CD4-positive, alpha-beta T cell treated with Interferon alpha-2 for 1 hour (primary cell): ENCODE measurements at regions not wholly inside any gene's neighbourhood (a gene's known extent, or its start where the extent isn't known, plus 50 kb on each side); places are given as distances from the start of the nearest gene placed in this dataset.
A peak's percentile ranks its signal among the peaks of the same experiment; 100 is the strongest.

Source experiments
- DNase-seq, 2 donors: peaks; one replicate each; pipeline ENCODE4 v3.0.0-alpha.2; 2020 to 2022

DNA sequence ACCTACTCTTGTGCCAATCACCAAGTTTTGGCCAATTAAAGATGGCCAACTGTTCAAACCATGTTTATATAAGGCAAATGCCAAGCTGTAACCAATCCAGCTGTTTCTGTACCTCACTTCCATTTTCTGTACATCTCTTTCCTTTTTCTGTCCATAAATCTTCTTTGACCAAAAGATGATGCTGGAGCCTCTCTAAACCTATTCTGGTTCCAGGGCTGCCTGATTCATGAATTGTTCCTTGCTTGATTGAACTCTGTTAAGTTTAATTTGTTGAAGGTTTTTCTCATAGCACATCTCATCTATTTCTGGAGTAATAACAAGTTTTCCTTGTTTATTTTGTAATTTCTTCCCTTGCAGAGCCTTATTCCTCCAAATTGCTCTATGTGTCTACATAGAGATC lies 115.3 kb upstream of the SMAD3 start:
- DNase-seq, result no peak

DNA sequence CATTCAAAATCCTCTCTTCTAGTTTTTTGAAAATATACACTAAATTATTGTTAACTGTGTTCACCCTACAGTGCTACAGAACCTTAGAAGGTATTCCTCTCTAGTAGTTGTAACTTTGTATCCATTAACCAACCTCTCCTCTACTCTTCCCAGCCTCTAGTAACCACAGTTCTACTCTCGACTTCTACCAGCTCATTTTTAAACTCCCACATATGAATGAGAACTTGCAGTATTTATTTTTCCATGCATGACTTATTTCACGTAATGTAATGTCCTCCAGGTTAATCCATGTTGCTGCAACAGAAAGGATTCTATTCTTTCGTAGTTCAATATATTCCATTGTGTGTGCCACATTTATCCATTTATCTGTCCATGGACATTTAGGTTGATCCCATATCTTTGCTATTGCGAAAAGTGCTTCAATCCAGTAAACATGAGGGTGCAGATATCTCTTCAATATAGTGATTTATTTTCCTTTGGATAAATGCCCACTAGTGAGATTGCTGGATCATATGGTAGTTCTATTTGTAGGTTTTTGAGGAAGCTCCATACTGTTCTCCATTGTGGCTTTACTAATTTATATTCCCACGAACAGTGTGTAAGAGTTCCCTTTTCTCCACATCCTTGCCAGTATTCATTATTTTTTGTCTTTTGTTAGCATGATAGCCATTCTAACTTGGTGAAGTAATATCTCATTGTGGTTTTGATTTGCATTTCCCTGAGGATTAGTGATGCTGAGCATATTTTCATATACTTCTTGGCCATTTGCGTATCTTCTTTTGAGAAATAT lies 113.7 kb upstream of the SMAD3 start:
- no peak for DNase-seq

DNA sequence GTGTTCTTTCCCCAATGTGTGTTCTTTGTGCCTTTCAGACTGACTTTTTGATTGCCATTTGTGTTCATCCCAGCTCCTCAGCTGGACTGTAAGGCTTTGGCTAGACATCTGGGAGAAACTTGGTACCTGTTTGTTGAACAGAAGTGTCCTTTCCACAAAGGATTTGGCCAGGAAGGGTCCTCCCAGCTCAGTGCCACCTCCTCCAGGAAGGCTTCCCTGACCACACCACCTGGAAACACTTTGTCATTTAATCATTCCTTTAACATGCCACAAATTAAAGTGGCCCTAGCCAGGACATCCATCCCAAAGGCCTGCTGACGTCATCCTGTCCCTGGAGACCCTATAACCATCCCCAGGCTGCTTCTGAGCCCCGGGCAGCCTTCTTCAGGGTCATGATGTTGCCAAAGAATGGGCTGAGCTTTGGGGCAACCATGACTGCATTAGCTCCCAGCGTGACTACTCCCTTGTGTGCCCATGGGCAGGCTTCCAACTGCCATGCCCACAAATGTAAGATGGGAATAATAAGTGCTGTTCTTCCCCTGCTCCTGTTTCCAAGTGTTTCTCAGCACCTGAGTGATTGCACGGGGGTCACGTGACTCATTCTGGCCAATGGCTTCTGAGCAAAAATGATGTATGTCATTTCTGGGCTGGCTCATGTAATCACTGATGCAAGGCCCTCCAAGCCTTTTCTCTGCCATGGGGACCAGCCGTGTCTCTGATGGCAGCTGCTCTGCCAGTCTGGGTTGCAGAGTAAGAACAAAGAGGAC lies 112.5 kb upstream of the SMAD3 start:
- no peak for DNase-seq

DNA sequence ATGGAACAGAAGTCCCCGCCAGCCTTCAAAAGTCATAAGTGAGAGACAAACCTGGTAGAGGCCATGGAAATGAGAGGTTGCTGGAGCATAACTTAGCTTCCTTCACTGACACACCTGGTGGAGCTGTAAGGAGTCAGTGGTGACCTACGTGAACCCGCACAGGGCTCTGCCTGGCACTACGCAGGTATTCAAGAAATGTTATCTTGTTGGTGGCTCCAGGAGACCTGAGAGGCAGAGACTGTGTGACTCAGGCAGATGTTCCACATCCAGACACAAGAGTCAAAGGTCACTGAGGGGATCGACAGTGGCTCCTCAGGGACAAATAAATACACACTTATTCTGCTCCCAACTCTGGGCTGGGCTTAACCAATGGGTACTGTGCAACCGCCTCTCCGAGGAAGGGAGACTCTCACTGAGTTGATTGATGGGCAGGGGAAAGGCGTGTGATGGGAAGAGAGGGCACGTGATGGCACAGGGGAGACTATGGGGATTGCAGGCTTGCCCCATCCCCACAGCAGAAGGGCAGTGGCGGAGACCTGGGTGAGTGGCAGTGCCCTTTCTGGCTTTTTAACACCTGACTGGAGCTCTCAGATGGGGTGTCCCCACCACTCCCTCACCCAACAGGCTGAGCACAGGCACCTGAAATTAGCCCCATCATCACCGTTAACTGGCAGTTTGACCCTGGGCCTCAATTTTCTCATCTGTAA lies 111.7 kb upstream of the SMAD3 start:
- DNase-seq, result no peak

DNA sequence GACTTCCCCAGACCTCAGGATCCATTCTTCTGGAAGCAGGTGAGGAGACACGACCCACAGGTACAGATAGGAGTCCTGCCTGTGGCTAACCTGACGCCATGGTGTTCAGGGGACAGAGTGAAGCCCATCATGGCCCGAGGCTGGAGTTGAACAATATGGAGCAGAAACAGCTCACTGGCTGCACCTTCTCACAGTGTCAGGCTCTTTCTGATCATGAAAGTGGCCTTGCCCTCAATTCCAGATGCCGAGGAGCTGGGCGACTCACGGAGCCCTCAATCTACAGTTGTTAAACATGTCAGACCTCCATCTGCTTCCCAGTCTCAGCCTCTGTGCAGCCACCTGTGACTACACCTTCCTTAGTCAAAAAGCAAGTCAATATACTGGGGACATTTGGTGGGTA lies 110.8 kb upstream of the SMAD3 start:
- DNase-seq, result no peak

DNA sequence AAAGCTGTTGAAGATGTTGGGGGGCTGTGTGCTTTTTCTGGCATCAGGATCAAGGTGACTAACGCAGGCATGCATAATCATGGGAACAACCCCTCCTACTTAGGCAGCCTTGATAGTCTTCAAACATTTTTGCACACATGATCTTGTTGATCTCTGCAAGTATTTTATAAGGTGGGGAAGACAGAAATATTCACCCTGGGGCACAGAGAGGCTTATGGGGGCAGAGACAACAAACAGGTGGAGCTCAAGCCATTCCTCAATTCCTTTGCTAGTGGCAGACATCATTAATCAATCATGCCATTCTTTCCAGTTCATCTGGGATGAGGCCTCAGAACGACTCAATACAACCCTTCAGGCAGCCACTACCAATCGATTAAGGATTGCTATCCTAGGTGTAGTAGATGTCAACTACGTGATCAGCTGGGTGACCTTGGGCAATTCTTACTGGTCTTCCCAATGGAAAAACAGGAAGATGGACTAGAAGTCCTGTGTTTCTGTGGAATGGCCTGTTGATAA lies 110.3 kb upstream of the SMAD3 start:
- no peak for DNase-seq

DNA sequence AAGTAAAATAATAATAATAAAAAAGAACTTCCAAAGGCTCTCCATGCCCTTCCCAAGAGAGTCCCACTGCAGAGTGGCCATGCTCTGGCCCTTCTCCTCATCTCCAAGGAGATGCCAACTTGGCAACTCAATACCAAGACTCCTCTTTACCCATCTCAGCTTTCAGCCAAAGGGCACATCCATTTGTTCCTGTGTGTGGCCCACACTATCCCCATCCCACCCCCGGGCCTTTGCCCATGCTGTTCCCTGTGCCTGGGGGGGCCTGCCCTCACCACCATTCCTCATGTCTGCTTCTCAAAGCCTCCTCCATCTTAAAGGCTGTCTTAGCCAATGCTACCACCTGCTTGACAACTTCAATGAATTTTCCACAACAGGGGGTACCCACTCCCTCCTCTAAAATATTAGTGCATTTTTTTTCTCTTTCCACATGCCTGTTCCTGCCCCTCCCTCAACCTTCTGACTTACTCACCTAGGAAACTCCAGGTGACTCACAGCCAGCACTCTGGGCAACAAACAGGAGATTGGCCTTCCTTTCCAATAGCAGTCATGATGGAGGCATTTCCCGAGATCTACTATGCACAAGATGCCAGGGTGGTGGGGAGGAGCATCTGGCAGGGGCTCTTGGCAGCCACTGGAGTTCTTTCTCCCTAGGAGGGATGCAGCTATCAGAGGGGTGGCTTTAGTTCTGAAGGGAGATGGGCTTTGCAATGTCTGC lies 109.4 kb upstream of the SMAD3 start:
- no peak for DNase-seq

DNA sequence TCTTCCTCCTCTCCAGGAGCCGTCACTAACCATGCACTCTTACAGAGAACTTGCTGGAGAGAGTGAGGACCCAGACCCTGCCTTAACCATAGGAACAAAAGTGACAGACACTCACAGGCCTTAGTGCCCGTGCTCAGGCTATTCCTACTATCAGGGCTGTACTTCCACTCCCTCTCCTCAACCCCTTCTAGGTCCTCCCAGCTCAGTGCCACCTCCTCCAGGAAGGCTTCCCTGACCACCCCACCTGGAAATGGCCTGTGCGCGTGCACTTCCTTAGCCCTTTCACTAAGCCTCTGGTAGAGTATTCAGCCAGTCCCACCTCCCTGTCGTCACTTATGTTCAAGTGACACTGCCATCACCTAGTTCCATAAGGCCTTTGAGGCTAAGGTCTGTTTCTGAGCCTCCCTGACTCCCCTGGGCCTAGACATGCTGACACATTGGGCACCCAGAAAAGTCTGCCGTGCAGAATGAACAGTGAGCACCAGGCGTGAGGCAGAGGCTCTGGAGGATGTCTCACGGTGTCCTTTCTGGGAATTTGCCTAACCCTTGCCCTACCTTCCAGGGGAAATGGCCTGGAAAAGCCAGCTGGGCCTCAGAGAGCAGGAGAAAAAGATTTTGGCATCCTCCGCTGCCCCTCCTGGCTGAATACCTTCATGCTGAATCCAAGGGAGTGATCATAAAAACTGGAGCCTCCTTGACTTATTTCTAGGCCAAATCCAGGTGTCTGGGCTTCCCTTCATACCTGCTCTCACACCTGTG lies 108.6 kb upstream of the SMAD3 start:
- no peak for DNase-seq

DNA sequence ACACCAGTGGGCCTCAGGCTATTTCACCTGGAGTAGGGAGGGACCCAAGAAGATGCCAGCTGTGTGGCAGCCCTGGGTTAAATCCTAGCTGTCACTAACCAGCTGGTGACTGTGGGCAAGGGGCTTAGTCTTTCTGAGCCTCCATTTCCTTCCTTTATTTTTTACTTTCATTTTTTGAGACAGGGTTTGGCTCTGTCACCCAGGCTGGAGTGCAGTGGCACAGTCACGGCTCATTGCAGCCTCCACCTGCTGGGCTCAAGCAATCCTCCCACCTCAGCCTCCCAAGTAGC lies 108.0 kb upstream of the SMAD3 start:
- no peak for DNase-seq

DNA sequence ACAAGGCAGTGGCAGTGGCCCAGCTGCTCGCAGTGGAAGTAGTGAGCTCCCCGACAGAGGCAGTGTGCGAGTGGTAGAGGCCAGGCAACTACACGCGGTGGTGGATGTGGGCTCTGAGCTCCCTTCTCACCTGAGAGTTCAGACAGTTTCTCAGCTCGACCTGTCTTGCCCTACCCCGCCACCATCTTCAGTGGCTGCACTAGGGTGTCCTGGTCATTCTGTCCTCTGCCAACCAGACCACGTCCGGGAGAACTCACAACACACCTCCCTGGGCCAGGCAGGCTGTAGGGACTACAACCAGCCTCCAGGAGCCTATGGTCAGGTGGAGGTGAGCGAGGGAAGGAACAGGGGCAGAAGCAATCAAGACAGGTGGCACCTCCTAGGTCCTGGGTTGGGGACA lies 106.3 kb upstream of the SMAD3 start:
- no peak for DNase-seq

DNA sequence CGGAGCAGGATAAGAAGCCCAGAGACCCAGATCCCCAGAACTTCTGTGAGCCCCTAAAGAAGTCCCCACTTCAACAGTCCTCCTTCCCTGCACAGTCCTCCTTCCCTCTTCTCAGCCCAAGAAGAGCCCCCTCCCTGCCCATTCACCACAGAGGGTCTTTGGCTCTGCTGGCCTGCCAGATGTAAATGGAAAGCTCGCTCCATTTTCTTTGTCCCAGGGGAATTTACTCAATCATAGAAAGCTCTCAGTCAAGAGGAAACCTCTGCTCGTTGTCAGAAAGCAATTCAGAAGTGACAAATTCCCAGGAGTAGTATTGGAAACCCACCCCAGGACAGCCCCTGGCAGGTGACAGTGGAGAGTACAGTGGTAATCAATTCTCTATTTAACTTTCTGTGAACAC lies 105.5 kb upstream of the SMAD3 start:
- no peak for DNase-seq

DNA sequence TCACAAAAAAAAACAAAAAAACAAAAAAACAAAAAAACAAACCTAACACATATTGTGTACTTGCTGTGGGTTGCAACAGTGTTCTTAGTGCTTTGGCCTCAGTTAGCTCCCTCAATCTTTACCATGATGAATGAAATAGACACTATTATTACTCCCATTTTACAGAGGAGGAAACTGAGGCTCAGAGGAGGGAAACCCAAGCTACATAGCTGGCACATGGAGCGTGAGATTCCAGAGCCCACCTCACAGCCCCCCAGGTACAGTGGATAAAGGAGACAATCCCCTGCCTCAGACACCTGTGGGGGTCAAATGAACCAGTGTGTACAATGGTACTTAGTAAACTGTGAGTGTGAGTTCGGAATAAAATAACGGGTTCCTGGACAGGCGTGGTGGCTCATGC lies 104.9 kb upstream of the SMAD3 start:
- no peak for DNase-seq

DNA sequence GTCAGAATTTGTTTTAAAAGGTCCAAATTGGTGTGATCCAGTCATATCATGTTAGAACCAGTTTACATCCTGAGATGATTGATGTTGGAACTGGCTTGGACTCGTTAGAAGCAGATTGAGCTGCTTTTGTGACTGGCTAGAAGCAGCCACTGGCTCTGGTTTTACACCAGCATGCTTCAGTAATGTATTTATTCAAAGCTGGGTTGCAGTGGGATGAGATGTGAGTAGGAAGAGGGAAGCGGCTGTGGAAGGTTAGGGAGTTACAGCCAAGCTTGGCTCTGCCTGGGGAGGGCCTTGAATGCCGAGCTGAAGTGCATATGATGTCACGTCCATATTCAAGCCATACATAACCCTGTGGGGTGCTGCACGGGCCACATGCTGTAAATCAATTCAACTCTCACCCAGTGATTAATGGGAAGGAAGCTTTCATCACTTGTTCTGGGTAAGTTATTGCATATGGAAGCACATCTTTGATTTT lies 104.0 kb upstream of the SMAD3 start:
- DNase-seq, result no peak

DNA sequence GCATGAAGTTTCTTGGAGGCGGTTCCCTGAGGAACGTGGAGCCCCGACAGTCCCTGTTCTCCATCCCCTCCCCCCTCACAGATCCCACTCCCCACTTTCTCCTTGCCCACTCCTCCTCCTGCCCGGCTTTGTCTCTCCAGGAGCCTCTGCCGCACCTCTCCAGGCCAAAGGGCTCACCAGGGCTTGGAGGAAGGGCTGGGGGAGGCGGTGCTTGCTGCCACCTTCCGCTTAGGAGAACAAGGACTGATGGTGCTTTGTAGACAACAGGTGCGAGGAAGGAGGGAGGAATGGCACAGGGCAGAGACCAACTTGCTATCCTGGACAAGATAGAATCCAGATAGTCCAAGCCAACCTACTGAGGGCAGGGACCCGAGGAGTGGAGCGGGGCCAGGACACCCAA lies 103.5 kb upstream of the SMAD3 start:
- DNase-seq, result no peak

DNA sequence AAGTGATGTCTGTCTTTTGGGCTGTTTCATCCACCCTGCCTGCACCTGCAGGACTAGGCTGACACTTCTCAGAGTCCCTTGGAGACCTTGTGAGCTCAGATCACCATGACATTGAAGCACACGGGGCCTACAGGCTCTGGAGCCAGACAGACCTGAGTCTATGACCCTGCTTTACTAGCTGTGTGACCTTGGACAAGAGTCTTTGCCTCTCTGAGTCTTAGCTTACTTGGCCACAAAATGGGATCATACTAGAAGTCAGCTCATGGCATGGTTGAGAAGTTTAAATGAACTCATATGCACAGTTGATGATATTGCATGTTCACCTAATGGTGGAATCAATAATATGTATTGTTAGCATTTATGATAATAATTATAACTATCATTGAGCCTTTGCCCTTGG lies 102.9 kb upstream of the SMAD3 start:
- no peak for DNase-seq

DNA sequence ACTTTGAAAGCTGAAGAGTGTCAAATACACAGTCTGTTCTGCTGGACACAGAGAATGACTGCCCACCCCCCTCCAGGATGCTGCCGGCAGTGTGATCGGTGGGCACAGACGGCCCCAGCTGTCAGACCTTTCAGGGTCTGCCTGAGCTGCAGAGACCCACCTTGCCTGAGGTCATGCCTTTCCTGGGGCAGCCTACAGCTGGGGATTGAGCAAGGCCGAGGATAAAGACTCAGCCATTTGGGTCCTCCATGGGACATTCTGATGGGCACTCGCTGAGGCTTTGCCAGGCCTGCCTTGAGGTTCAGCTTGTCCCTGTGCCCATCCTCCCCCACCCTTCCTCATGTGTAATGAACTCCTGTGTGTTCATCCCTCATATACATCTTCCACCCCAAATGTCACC lies 102.3 kb upstream of the SMAD3 start:
- no peak for DNase-seq

DNA sequence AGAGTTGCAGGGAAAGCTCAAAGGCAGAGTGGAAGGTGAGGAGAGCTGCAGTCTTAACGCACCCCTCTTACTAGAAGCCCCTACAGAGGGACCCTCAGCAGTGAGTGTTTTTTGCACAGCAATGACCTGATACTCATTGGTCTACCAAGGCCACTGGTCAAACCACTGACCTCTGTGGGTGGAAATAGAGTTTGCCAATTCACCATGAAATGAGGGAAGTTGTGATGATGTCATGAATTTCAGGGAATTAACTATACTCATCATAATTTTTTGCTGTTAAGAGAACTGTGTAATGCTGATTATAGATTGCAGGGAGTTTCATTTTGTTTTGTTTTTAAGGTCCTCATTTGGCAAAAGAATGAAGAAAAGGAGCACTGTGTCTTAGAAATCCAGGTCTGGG lies 101.7 kb upstream of the SMAD3 start:
- DNase-seq, result no peak

DNA sequence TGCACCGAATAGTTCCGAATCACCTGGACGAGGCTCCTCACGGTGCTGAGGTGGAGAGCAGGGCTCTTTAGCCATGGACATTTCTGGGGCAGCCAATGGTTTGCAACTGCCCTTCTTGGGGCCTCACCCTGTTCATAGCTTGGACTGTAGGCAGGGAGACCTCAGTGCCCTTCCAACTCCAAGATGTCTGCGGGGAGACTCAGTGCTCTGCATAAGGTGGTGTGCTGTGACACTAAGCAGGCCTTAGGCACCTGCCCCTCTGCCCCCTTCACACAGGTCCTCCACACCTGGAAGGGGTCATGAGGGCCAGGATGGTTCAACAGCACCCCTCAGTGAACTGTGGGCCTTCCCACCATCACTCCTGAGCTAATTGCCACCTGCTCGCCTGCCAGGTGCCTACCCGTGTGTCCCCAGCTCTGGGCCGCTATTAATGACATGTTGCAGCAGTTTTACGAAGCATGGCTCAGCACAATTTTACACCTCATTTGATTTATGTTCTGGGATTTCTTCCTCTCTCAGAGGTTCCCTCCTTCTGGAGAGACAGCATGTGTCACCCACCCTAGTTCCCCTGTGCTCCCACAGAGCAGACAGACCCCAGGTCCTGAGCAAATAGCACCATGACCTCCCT lies 101.2 kb upstream of the SMAD3 start:
- no peak for DNase-seq

DNA sequence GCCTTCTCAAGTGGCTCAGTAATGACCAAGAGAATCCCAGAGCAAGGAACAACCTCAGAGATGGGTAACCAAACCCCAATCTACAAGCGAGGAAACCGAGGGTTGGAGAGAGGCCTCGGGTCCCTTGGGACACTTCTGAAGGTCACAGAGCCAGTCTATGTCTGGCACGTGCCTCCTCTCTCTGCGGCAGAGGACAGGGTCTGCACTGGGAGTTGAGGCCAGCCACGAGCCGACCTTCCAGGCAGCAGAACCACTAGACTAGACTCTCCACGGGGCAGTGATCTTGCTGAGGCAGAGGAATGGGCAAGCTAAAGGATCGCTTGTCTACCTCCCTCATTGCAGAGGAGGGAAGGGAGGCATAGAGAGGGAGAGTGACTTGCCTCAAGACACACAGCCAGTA lies 100.6 kb upstream of the SMAD3 start:
- no peak for DNase-seq

DNA sequence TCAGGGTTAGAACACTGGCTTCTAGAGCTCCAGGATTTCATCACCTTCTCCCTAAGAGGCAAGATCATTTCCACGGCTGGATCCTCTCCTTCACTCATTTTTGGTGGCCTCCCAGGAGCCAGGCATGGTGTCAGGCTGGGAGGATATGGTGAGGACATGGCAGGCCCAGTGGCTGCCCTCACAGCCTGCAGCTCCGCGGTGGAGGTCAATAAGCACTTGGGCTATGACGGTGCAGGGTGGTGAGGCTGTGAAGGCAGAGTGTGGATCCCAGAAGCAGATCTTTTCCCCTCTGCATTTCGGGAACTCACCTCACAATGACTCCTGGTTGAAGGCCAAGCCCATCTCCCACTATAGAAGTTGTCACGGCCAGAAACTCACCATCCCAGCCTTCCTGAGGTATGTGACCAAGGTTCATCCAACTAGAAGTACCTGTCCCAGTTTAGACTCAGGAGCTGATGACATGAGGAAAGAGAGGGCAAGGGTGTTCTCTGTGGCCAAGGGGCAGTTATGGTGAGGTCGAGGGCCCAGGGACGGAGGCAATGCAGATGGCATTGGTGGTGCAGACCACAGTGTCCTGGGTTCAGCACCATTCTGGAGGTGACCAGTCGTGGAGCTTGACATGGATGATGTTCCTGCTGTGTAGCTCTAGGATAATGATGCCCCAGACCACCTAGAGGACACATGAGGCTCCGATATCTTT lies 100.1 kb upstream of the SMAD3 start:
- no peak for DNase-seq

DNA sequence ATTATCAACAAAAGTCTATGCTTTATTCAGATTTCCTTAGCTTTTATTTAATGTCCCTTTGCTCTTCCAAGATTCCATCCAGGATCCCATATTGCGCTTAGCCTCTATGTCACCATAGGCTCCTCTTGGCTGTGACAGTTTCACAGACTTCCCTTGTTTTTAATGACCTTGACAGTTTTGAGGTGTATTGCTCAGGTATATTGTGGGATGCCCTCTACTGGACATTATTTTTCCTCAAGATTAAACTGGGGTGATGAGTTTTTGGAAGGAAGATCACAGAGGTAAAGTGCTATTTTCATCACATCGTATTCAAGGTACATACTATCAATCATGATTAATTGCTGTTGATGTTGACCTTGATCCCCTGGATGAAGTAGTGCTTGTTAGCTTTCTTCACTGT lies 99.1 kb upstream of the SMAD3 start:
- peak in 1 of 2 donors; percentile 34 for DNase-seq
